NT2/D1 (cell line): ENCODE measurements at regions not wholly inside any gene's neighbourhood (a gene's known extent, or its start where the extent isn't known, plus 50 kb on each side); places are given as distances from the start of the nearest gene placed in this dataset.

ENCODE experiments used
- SUZ12 ChIP-seq: IDR thresholded peaks from 2 replicates; pipeline ENCODE4 v1.6.1; 2011; ENCODE audit not compliant: insufficient read length, insufficient read depth; ENCODE audit errors: extremely low read depth
- YY1 ChIP-seq: IDR thresholded peaks from 2 replicates; pipeline ENCODE4 v1.6.1; 2011; ENCODE audit not compliant: insufficient read length, insufficient read depth
- ZNF274 ChIP-seq: IDR thresholded peaks from 2 replicates; pipeline ENCODE4 v1.6.1; 2011; ENCODE audit warnings: mild to moderate bottlenecking, low read depth, low read length

DNA sequence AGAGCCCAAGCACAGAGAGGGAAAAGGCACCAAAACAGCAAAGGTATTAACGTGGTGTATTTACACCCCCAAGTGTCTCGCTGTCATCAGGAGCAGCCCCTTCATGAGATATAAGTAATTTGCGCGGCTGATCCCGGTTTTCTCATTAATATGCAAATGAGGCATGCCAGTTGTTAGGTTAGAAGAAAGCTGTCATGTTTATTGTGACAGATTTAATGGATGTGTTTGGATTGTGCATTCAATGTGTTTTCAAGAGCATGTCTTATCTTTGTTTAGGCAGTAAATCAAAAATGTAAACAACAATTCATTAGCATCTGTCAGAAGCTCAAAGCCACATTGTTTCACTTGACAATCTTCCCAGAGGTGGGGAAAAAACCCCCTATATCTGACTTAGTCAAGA lies 56.5 kb upstream of the CTBP2 start:
- no peak for TF ChIP-seq SUZ12
- TF ChIP-seq ZNF274 = no peak
- no peak for TF ChIP-seq YY1
